Stomach (tissue), 8 donors: ENCODE measurements at regions not wholly inside any gene's neighbourhood (a gene's known extent, or its start where the extent isn't known, plus 50 kb on each side); places are given as distances from the start of the nearest gene placed in this dataset.

ENCODE experiments used
- DNase-seq, 2 donors: peaks; one replicate each; pipeline versions ENCODE4 v3.0.0 to v3.0.0-alpha.2; 2013 to 2019
- H3K27ac ChIP-seq, 5 donors: fragments of 200-600 bp in 4 of 5; sonication (generic) in 4 of 5; one replicate each; pipeline ENCODE4 v1.5.1; 2013 to 2019; ENCODE audit warnings: mild to moderate bottlenecking in 1 of 5, moderate library complexity in 1 of 5
- H3K27me3 ChIP-seq, 3 donors: fragments of 200-600 bp; sonication (generic); one replicate each; pipeline ENCODE4 v1.5.1; 2017 to 2019; ENCODE audit warnings: mixed run types in 1 of 3
- H3K36me3 ChIP-seq, 4 donors: fragments of 200-600 bp; sonication (generic); 1 replicate in 3 of 4; 2 replicates in 1 of 4; pipeline ENCODE4 v1.5.1; 2016 to 2019
- H3K4me1 ChIP-seq, 4 donors: fragments of 200-600 bp; sonication (generic); one replicate each; pipeline ENCODE4 v1.5.1; 2016 to 2019
- H3K4me3 ChIP-seq, 4 donors: fragments of 200-600 bp; sonication (generic) in 3 of 4; one replicate each; pipeline ENCODE4 v1.5.1; 2016 to 2019; ENCODE audit warnings: mild to moderate bottlenecking in 1 of 4
- H3K9me3 ChIP-seq, 4 donors: fragments of 200-600 bp; sonication (generic); one replicate each; pipeline ENCODE4 v1.5.1; 2016 to 2019
- CTCF ChIP-seq, 7 experiments: fragments of 450-650 bp in 4 of 7; fragments of 200-600 bp in 3 of 7; sonication (generic) in 3 of 7; IDR thresholded peaks; one replicate each; pipeline ENCODE4 v1.5.1; 2016 to 2019; ENCODE audit warnings: antibody characterized with exemption in 7 of 7, control low read depth in 2 of 7, mild to moderate bottlenecking in 1 of 7
- EP300 ChIP-seq: sonication (generic); formaldehyde crosslinking; IDR thresholded peaks from one replicate; pipeline ENCODE4 v1.6.1; 2017; ENCODE audit warnings: antibody characterized with exemption
- POLR2A ChIP-seq, 4 donors: fragments of 450-650 bp; IDR thresholded peaks; one replicate each; pipeline ENCODE4 v1.6.1; 2016; ENCODE audit warnings: antibody characterized with exemption in 4 of 4, control low read depth in 2 of 4, mild to moderate bottlenecking in 1 of 4, moderate library complexity in 1 of 4
- POLR2AphosphoS5 ChIP-seq, 3 donors: sonication (generic); formaldehyde crosslinking; IDR thresholded peaks; one replicate each; pipeline ENCODE4 v1.6.1; 2016; ENCODE audit warnings: antibody characterized with exemption in 3 of 3
- whole genome bisulfite sequencing, 5 donors: extraction: QIAGEN DNeasy Blood & Tissue Kit in 3 of 5; methylation state at CpG; one replicate each; pipeline versions ENCODE4 v1.1.5 to v1.1.7; 2013 to 2018; 5-methylcytosine and 5-hydroxymethylcytosine counted together
- intact Hi-C: fragments of 100-400 bp; cut with DNase I; formaldehyde crosslinking; loops from one replicate; pipeline ENCODE4 v1.15.1; 2023; ENCODE audit warnings: low total_unique reads
- donor health status: healthy with polysubstance abuse.
- donor health status: Bipolar disorder and iron deficiency.
- donor health status: healthy.

DNA sequence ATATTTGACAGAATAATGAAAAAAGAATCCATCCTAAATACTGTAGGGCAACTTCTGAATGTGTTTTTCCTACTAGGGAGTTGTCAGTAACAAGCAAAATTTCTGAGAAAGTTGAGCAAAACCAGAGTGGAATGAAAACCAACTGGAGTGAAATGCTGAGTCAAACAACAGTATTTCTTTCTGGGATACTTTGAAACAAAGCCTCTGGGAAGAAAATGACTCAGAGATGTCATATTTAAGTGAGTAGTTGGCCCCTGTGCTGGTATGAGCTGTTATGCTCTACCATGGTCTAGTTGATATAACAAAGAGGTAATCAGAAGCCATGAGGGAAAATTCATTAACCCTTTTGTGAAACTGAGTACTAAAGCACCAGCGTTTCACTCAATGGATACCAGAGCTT, 372.1 kb upstream of the C9orf72 start:
- no peak overlapping the region for H3K27ac ChIP-seq
- H3K27me3 ChIP-seq = no peaks in the 10 kb centered on the region
- no peak for TF ChIP-seq EP300
- TF ChIP-seq POLR2A (IDR thresholded peaks at IDR 0.05) = no peak
- TF ChIP-seq CTCF (IDR thresholded peaks at IDR 0.05) = no peak
- TF ChIP-seq POLR2AphosphoS5 (IDR thresholded peaks at IDR 0.05) = no peak
- WGBS, 5 donors = 0 to 95% (median 44%) methylated on average over 1 of the region's 1 CpG
- DNase-seq = no peak
- no peaks in the 10 kb centered on the region for H3K9me3 ChIP-seq
- no peaks in the 10 kb centered on the region for H3K36me3 ChIP-seq
- no peaks in the 10 kb centered on the region for H3K4me1 ChIP-seq
- intact Hi-C loops = no loop called here
- H3K4me3 ChIP-seq = no peak overlapping the region

DNA sequence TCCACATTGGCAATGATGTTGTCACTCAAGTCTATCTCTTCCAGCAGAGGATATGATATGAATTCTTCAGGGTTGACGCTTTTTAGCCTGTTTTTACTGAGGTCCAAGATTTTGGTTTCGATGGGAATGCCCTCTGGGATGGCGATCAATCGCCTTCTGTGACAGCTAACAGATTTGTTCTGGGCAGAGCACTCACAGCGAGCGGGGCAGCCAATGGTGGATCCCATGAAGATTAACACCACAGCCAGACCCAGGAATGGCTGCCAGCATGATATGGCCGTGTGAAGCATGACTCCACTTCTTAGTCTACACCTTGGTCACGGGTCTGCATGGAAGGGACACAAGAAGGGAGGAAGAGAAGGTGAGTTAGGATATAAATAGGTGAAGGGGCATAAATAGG, 377.1 kb upstream of the C9orf72 start:
- intact Hi-C loops = no loop called here
- no peak overlapping the region for H3K4me3 ChIP-seq
- 92 to 96% (median 95%) methylated on average over 8 of the region's 8 CpGs for WGBS, 5 donors

DNA sequence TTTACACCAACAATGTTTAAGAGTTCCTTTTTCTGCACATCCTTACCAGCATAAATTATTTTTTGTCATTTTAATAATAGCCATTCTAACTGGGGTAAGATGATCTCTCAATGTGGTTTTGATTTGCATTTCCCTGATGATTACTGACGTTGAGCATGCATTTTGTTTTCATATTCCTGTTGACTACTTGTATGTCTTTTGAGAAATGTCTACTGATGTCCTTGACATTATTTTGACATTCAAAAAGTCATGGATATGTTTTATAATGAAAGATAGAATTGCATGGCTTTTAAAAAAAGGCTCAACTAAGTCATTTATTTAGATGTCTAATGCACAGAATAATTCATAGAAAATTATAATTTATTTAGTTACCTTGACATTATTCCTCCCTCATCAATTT, 381.6 kb upstream of the C9orf72 start:
- 45 to 65% (median 56%) methylated on average over 1 of the region's 1 CpG for WGBS, 5 donors
- Histone ChIP-seq H3K27ac (no peak overlapping the region), H3K27me3 (no peaks in the 10 kb centered on the region), H3K36me3 (no peaks in the 10 kb centered on the region), H3K9me3 (no peaks in the 10 kb centered on the region), H3K4me3 (no peak overlapping the region), H3K4me1 (no peaks in the 10 kb centered on the region)
- TF ChIP-seq EP300 (no peak), CTCF (IDR thresholded peaks at IDR 0.05) (no peak), POLR2A (IDR thresholded peaks at IDR 0.05) (no peak), POLR2AphosphoS5 (IDR thresholded peaks at IDR 0.05) (no peak)
- intact Hi-C loops = no loop called here
- DNase-seq = no peak

More for the DNA sequence above, 377.1 kb upstream of the C9orf72 start:
- no peak overlapping the region for H3K27ac ChIP-seq
- H3K4me1 ChIP-seq = no peaks in the 10 kb centered on the region
- no peaks in the 10 kb centered on the region for H3K9me3 ChIP-seq
- DNase-seq = no peak
- H3K27me3 ChIP-seq = no peaks in the 10 kb centered on the region
- H3K36me3 ChIP-seq = no peaks in the 10 kb centered on the region
- TF ChIP-seq POLR2A (IDR thresholded peaks at IDR 0.05) = no peak
- TF ChIP-seq EP300 = no peak
- TF ChIP-seq POLR2AphosphoS5 (IDR thresholded peaks at IDR 0.05) = no peak
- TF ChIP-seq CTCF (IDR thresholded peaks at IDR 0.05) = no peak

GRCh38 chr9:27963836-27964235, 390.6 kb upstream of the C9orf72 start:
- no peak for TF ChIP-seq EP300
- Histone ChIP-seq H3K4me3 (no peak overlapping the region), H3K4me1 (no peaks in the 10 kb centered on the region), H3K36me3 (no peaks in the 10 kb centered on the region), H3K27ac (no peak overlapping the region), H3K9me3 (no peaks in the 10 kb centered on the region), H3K27me3 (no peaks in the 10 kb centered on the region)
- no peak for DNase-seq
- intact Hi-C loops = no loop called here

GRCh38 chr9:27967210-27967609, 393.9 kb upstream of the C9orf72 start:
- intact Hi-C loops = no loop called here
- no peak overlapping the region for H3K27ac ChIP-seq
- H3K27me3 ChIP-seq = no peaks in the 10 kb centered on the region
- 58 to 77% (median 64%) methylated on average over 2 of the region's 2 CpGs for WGBS, 5 donors
- TF ChIP-seq POLR2A (IDR thresholded peaks at IDR 0.05) = no peak
- no peak for TF ChIP-seq CTCF (IDR thresholded peaks at IDR 0.05)
- no peak for TF ChIP-seq POLR2AphosphoS5 (IDR thresholded peaks at IDR 0.05)
- no peak for TF ChIP-seq EP300
- no peak for DNase-seq
- H3K4me1 ChIP-seq = no peaks in the 10 kb centered on the region
- H3K9me3 ChIP-seq = no peaks in the 10 kb centered on the region
- H3K4me3 ChIP-seq = no peak overlapping the region
- no peaks in the 10 kb centered on the region for H3K36me3 ChIP-seq
